ENCODE measurements at regions not wholly inside any gene's neighbourhood (a gene's known extent, or its start where the extent isn't known, plus 50 kb on each side); places are given as distances from the start of the nearest gene placed in this dataset.
A peak's percentile ranks its signal among the peaks of the same experiment; 100 is the strongest.

- Histone ChIP-seq H4K20me1 (ENCODE audit: low read length) (no peaks in the 10 kb centered on the region), H3K79me2 (ENCODE audit: low read length) (no peaks in the 10 kb centered on the region), H3K36me3 (ENCODE audit: low read depth, low read length) (no peaks in the 10 kb centered on the region), H3K4me3 (ENCODE audit: low read length) (no peak overlapping the region), H3K27me3 (ENCODE audit: low read length) (no peaks in the 10 kb centered on the region), H3K9me3 (ENCODE audit: low read length) (no peaks in the 10 kb centered on the region), H3K27ac (ENCODE audit: low read length) (no peak overlapping the region), H3F3A (ENCODE audit: low read length, unreplicated experiment) (no peaks in the 10 kb centered on the region), H3K9me2 (replicated peaks; ENCODE audit: low read length) (no peaks in the 10 kb centered on the region), H3K4me2 (ENCODE audit: low read length) (no peak overlapping the region), H3K4me1 (ENCODE audit: insufficient read depth, low read length) (no peaks in the 10 kb centered on the region; the same call in 1 of the 2 replicates), H2AFZ (ENCODE audit: low read length) (no peak overlapping the region), H3K9ac (ENCODE audit: low read length) (no peak overlapping the region)
- ChIA-PET POLR2A (ENCODE audit: unreplicated experiment) (no interaction called here), CTCF (no interaction called here)
- intact Hi-C loops (cut with micrococcal nuclease), result no loop called here
- BruUV-seq (replicated peaks), result no TSS peak
- TF ChIP-seq EZH2 (IDR thresholded peaks at IDR 0.05; ENCODE audit: low read length, unreplicated experiment), result no peak
- no peak for TF ChIP-seq EZH2phosphoT487 (IDR thresholded peaks at IDR 0.05; ENCODE audit: borderline replicate concordance, low read length)
- ATAC-seq (no peak), DNase-seq (no peak)
Observed at GRCh38 chr5:83889971-83890745, 169.5 kb upstream of the HAPLN1 start.

- Histone ChIP-seq H4K20me1 (ENCODE audit: low read length) (no peaks in the 10 kb centered on the region), H3K9me2 (replicated peaks; ENCODE audit: low read length) (no peaks in the 10 kb centered on the region), H3K36me3 (ENCODE audit: low read depth, low read length) (no peaks in the 10 kb centered on the region), H2AFZ (ENCODE audit: low read length) (no peak overlapping the region), H3F3A (ENCODE audit: low read length, unreplicated experiment) (no peaks in the 10 kb centered on the region), H3K9me3 (ENCODE audit: low read length) (no peaks in the 10 kb centered on the region), H3K27me3 (ENCODE audit: low read length) (no peaks in the 10 kb centered on the region), H3K9ac (ENCODE audit: low read length) (no peak overlapping the region), H3K4me3 (ENCODE audit: low read length) (no peak overlapping the region), H3K79me2 (ENCODE audit: low read length) (no peaks in the 10 kb centered on the region), H3K4me2 (ENCODE audit: low read length) (no peak overlapping the region), H3K4me1 (ENCODE audit: insufficient read depth, low read length) (no peaks in the 10 kb centered on the region), H3K27ac (ENCODE audit: low read length) (no peak overlapping the region)
- DNase-seq (peak; percentile 2), ATAC-seq (no peak)
- TF ChIP-seq CTCF (conservative IDR thresholded peaks at IDR 0.05; ENCODE audit: low read depth, low read length), result no peak
- TF ChIP-seq EZH2phosphoT487 (IDR thresholded peaks at IDR 0.05; ENCODE audit: borderline replicate concordance, low read length), result no peak
- TF ChIP-seq EZH2 (IDR thresholded peaks at IDR 0.05; ENCODE audit: low read length, unreplicated experiment), result no peak
- POLR2A ChIA-PET (ENCODE audit: unreplicated experiment), result no interaction called here
- intact Hi-C loops (cut with micrococcal nuclease), result no loop called here
- no TSS peak for BruUV-seq (replicated peaks)
- CTCF ChIA-PET, result no interaction called here
Observed at GRCh38 chr5:83877911-83878706, 157.5 kb upstream of the HAPLN1 start.

- Histone ChIP-seq H3K4me3 (ENCODE audit: low read length) (no peak overlapping the region), H2AFZ (ENCODE audit: low read length) (no peak overlapping the region), H3K27ac (ENCODE audit: low read length) (no peak overlapping the region), H3K9me2 (replicated peaks; ENCODE audit: low read length) (no peaks in the 10 kb centered on the region), H3K9me3 (ENCODE audit: low read length) (no peaks in the 10 kb centered on the region), H3K9ac (ENCODE audit: low read length) (no peak overlapping the region), H3K4me1 (ENCODE audit: insufficient read depth, low read length) (no peaks in the 10 kb centered on the region), H3K4me2 (ENCODE audit: low read length) (no peak overlapping the region), H3K79me2 (ENCODE audit: low read length) (no peaks in the 10 kb centered on the region), H3K36me3 (ENCODE audit: low read depth, low read length) (no peaks in the 10 kb centered on the region), H3K27me3 (ENCODE audit: low read length) (no peaks in the 10 kb centered on the region), H4K20me1 (ENCODE audit: low read length) (no peaks in the 10 kb centered on the region), H3F3A (ENCODE audit: low read length, unreplicated experiment) (no peaks in the 10 kb centered on the region)
- intact Hi-C loops (cut with micrococcal nuclease), result no loop called here
- no peak for TF ChIP-seq EZH2phosphoT487 (IDR thresholded peaks at IDR 0.05; ENCODE audit: borderline replicate concordance, low read length)
- TF ChIP-seq CTCF (conservative IDR thresholded peaks at IDR 0.05; ENCODE audit: low read depth, low read length), result no peak
- no peak for TF ChIP-seq EZH2 (IDR thresholded peaks at IDR 0.05; ENCODE audit: low read length, unreplicated experiment)
- CTCF ChIA-PET, result no interaction called here
- BruUV-seq (replicated peaks), result no TSS peak
- DNase-seq (no peak), ATAC-seq (no peak)
- POLR2A ChIA-PET (ENCODE audit: unreplicated experiment), result no interaction called here
Observed at GRCh38 chr5:83871533-83872395, 151.1 kb upstream of the HAPLN1 start.
